ENCODE measurements at regions not wholly inside any gene's neighbourhood (a gene's known extent, or its start where the extent isn't known, plus 50 kb on each side); places are given as distances from the start of the nearest gene placed in this dataset.
"Not testable (repeated sequence)": the region's sequence is repeated elsewhere in the genome, so short reads cannot be mapped to it uniquely, and the experiment has no call there.

DNA sequence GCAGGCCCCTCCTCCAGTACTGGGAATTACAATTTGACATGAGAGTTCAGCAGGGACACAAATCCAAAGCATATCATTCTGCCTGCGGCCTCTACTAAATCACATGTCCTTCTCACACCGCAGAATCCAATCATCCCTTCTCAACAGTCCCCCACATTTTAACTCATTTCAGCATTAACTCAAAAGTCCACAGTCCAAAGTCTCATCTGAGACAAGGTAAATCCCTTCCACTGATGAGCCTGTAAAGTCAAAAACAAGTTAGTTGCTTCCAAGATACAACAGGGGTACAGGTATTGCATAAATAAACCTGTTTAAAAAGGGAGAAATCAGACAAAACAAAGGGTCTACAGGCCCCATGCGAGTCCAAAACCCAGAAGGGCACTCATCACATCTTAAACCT lies 64.0 kb downstream of the EBNA1BP2 start:
- DNase-seq = no peak

GRCh38 chr1:43107664-43108063 lies 64.4 kb downstream of the EBNA1BP2 start:
- no peak for DNase-seq

DNA sequence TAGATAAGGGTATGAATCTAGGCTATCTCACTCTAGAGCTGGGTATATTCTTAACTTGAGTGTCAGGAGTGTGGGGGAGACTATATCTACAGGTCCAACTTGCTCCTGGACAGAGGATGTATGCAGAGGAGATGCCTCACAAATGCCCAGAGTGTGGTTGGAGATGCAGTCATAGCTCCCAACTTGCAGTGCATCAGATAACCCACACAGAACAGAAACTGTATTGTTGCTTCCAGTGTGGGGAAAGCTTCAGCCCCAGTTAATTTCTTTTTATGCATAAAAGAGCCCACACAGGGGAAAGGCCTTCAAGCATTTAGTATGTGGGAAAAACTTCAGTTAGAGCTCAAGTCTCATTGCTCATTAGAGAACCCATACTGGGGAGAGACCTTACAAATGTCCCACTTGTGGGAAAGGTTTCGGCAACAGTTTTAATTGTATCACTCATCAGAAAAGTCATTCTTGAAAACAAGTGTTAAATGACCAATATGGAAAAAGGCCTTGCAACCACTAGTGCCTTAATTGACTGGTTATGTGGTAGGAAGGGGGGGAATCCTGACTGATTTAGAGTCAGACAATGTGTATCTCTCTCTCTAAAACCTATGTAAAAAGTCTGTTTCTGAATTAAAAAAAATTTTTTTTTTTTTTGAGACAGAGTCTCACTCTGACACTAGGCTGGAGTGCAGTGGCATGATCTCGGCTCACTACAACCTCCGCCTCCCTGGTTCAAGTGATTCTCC lies 67.9 kb downstream of the EBNA1BP2 start:
- DNase-seq = no peak

- DNase-seq = no peak
Measured at GRCh38 chr1:43101061-43101460, 71.0 kb downstream of the EBNA1BP2 start.

DNA sequence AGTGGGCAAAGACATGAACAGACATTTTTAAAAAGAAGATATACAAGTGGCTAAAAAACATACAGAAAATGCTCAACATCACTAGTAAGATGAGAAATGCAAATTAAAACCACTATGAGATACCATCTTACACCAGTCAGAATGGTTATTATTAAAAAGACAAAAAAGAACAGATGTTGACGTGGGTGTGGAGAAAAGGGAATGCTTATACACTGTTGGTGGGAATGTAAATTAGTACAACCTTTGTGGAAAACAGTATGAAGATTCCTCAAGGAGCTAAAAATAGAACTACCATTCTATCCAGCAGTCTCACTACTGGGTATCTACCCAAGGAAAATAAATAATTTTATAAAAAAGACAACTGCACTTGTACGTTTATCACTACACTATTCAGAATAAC lies 73.9 kb downstream of the EBNA1BP2 start:
- DNase-seq = no peak

DNA sequence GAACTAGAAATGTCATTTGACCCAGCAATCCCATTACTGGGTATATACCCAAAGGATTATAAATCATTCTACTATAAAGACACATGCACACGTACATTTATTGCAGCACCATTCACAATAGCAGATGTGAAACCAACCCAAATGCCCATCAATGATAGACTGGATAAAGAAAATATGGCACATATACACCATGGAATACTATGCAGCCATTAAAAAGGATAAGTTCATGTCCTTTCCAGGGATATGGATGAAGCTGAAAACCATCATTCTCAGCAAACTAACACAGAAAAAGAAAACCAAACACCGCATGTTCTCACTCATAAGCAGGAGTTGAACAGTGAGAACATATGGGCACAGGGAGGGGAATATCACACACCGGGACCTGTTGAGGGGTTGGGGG lies 75.6 kb downstream of the EBNA1BP2 start:
- not testable (repeated sequence) for DNase-seq

DNA sequence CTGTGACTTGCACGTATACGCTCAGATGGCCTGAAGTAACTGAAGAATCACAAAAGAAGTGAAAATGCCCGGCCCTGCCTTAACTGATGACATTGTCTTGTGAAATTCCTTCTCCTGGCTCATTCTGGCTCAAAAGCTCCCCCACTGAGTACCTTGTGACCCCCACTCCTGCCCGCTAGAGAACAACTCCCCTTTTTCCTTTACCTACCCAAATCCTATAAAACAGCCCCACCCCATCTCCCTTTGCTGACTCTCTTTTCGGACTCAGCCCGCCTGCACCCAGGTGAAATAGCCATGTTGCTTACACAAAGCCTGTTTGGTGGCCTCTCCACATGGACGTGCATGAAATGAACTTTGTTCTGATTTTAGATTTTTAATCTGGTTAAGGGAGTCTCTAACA lies 81.3 kb downstream of the EBNA1BP2 start:
- DNase-seq = not testable (repeated sequence)

GRCh38 chr1:43090157-43090556 lies 81.9 kb downstream of the EBNA1BP2 start:
- DNase-seq = not testable (repeated sequence)

GRCh38 chr1:43083375-43083891 lies 88.7 kb downstream of the EBNA1BP2 start:
- DNase-seq = no peak

- DNase-seq = no peak
Measured at GRCh38 chr1:43082740-43083139, 89.3 kb downstream of the EBNA1BP2 start.

DNA sequence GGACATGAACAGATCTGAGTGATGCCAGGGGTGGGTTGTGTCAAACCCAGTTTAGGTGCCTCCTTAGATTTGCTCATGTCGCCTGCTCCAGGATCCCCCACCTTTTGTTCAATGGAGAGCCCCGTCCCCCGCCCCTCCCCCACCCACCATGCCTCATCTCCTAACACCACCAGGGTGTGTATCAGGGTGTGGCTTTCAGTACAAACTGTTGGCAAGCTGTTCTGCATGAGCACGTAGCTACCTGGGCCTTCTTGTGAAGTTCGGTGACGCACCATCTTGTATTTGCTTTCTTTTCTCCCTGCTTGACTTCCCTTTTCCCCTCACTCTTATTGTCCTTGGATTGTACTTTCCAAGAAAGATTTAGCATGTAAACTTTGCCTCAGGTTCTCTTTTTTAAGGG lies 94.8 kb downstream of the EBNA1BP2 start:
- DNase-seq = no peak

DNA sequence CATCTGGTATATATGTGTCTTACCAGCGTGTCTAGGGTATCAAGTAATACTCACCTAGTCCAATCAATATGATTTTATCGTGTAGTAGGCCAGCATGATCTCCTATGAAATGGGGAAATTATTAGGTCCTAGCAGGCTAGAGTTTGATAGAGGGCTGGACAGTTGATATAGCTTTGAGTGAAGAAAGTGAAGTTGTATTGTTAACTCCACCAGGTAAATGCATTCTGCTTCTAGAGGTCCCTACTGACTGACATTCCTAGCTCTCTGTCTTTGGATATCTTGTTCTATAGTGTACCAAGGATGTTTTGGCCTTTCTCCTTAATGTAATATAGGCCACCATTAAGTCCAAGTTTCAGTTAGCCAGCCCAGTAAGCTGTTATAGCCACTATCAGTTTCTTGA lies 97.4 kb downstream of the EBNA1BP2 start:
- DNase-seq = no peak

GRCh38 chr1:43074244-43074643 lies 97.8 kb downstream of the EBNA1BP2 start:
- no peak for DNase-seq

DNA sequence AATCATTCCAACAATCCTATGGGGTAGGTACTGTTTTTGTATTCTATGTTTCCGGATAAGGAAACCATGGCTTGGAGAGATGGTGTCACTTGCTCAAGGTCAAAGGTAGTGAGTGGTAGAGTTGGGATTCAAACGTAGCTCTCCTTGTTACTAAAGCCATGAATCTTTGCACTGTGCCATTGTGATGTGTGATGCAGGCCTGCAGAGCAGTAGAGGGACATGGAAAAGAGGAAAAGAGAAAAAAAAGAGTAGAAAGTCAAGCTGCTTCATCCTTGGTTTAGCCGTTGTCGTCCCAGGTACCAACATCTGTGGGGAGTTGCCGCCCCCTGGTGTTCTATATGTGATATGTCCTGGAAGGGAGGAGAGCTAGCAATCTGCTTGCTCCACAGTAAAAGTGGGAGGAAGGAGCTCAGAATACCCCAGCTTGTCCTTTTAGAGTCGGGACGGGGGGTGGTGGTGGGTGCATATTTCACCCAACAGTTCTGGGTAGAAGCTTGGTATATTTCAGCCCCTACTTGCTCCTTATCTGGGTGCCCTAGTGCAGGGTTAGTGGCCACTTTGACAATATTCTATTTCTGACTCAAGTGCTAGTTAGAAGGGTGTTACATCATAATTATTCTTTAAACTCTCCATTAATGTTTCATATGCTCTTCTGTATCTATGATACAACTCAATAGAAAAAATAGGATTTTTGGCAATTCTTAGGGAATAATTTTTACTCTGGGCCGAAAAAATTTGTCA lies 98.4 kb downstream of the EBNA1BP2 start:
- peak; percentile 82 for DNase-seq

- no peak for DNase-seq
Measured at GRCh38 chr1:43072314-43072713, 99.8 kb downstream of the EBNA1BP2 start.

GRCh38 chr1:43071241-43071640 lies 100.8 kb downstream of the EBNA1BP2 start:
- DNase-seq = no peak

GRCh38 chr1:43069461-43070050 lies 102.5 kb downstream of the EBNA1BP2 start:
- DNase-seq = no peak

DNA sequence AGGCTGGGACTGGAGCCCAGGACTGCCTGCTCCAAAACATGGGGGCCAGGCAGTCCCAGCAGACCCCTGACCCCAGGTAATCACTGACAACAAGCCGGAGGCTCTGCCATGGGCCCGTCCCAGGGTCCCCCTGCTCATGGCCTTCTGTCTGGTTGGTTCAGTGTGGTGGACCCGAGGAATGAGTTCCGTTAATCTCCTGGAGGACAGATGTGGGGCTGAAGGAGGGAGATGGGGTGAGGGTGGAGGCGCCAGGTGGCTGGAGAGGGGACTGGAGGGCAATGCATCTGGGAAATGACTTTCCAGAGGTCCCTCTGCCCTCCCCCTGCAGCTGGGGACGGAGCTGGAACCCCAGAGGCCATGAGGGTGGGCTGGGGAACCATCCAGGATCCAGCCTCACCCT lies 103.2 kb downstream of the EBNA1BP2 start:
- DNase-seq = no peak

DNA sequence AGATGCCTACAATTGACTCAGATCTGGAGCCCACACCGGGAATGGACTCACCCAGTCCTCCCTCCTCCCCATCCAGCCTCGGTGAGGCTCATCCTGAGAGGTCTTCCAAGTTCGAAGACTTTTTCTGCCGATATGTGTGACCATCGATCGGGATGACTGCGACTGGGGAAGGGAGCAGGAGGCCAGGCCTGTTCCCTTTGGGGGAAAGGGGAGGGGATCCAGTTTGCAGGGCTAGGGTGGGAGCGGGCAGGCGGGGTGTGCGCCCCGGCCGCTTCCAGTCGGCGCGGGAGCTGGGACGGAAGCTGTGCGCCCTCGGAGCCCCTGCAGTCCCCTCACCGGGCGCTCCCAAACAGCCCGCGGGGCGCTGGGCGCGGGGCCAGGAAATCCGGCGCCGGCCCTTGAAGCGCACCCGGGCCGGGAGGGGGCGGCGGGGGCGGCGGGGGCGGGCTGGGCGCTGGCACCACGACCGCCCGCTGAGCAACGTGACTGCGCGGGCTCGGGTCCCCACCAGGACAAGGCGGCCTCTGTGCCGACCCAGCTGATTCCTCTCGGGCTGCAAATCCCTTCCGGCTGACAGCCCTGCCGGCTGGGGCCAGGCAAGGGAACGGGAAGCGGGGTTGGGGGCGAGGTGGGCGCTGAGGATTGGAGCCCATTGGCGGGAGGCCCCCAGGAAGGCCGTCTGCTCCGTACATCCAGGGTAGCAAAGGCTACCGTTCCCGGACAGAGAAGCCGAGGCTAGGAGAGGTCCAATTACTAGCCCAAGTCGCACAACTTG lies 103.9 kb downstream of the EBNA1BP2 start:
- peak; percentile 12 for DNase-seq

DNA sequence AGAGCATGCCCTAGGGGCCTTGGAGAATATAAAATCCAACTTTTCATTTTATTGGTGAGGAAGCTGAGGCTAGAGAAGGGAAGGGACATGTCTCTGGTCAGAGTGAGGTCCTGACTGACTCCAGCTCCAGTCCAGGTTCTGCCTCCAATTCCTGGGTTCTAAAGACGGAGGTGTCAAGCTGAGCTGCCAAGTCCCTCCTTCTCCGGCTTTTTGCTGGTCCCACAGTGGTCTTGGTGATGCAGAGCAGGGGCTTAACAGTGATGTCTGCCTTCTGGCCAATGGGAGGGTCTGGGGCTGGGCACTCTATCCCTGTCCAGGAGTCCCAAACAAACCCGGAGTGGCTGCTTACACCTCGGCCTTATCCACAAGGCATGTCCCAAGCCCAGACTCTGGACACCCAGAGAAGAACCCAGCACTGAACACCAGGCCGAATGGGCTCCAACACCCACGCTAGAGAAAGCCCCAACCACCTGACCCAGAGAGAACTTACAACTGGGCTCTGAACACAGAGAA lies 104.8 kb downstream of the EBNA1BP2 start:
- no peak for DNase-seq

DNA sequence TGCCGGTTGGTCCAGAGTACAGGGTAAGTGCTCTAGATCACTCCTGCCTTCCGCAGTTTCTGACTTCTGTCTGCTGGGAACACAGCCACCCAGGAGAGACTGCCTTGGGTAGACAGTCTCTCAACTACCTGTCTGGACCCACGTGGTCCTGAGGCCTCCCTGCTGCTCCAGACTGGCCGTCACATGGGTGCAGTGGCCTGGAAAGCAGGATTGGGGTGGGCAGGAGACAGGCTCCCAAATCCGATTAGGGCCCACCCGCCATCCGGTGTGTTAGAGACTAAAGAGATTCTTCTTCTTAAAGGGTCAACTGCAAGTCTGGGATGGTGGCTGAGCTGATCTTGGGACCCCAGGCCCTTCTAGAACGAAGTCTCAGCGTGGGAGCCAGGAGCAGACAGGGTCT lies 105.5 kb downstream of the EBNA1BP2 start:
- DNase-seq = no peak

- no peak for DNase-seq
Measured at GRCh38 chr1:43065616-43066399, 106.3 kb downstream of the EBNA1BP2 start.
